GM19239 (cell line): ENCODE measurements at regions not wholly inside any gene's neighbourhood (a gene's known extent, or its start where the extent isn't known, plus 50 kb on each side); places are given as distances from the start of the nearest gene placed in this dataset.

Experiments
- DNase-seq: peaks from one replicate; pipeline ENCODE4 v3.0.0; 2011; ENCODE audit warnings: low spot score; ENCODE audit not compliant: insufficient read length
- FAIRE-seq: peaks from 2 replicates; lab custom pipeline; 2011; peaks lifted over from hg19 to GRCh38; lab: Jason Lieb, UNC

- DNase-seq (no peak), FAIRE-seq (peak; percentile 21)
Observed at GRCh38 chr5:119876522-119876921, 247.2 kb downstream of the FAM170A start.

- FAIRE-seq (no peak), DNase-seq (no peak)
Observed at GRCh38 chr5:119878712-119879111, 249.4 kb downstream of the FAM170A start.

- no peak for FAIRE-seq
Observed at GRCh38 chr5:119879446-119879845, 250.1 kb downstream of the FAM170A start.

GRCh38 chr5:119895066-119895465, 265.7 kb downstream of the FAM170A start:
- DNase-seq (no peak), FAIRE-seq (no peak)

More at GRCh38 chr5:119879446-119879845, 250.1 kb downstream of the FAM170A start:
- DNase-seq, result no peak

- DNase-seq (no peak), FAIRE-seq (no peak)
Observed at GRCh38 chr5:119896826-119897536, 267.6 kb downstream of the FAM170A start.

- no peak for DNase-seq
- FAIRE-seq, result no peak
Observed at GRCh38 chr5:119897537-119898370, 268.4 kb downstream of the FAM170A start.

GRCh38 chr5:119899981-119900380, 270.6 kb downstream of the FAM170A start:
- FAIRE-seq (no peak), DNase-seq (no peak)

GRCh38 chr5:119902593-119902992, 273.2 kb downstream of the FAM170A start:
- FAIRE-seq, result no peak

GRCh38 chr5:119913425-119913824, 284.1 kb downstream of the FAM170A start:
- DNase-seq, result no peak

More at GRCh38 chr5:119902593-119902992, 273.2 kb downstream of the FAM170A start:
- no peak for DNase-seq

GRCh38 chr5:119919279-119919678, 289.9 kb downstream of the FAM170A start:
- FAIRE-seq, result no peak
- DNase-seq, result no peak

More at GRCh38 chr5:119913425-119913824, 284.1 kb downstream of the FAM170A start:
- FAIRE-seq, result no peak

- no peak for DNase-seq
- no peak for FAIRE-seq
Observed at GRCh38 chr5:119926301-119926700, 296.9 kb downstream of the FAM170A start.

GRCh38 chr5:119928974-119929373, 299.6 kb downstream of the FAM170A start:
- FAIRE-seq, result no peak

GRCh38 chr5:119930490-119930889, 301.1 kb downstream of the FAM170A start:
- DNase-seq, result no peak
- FAIRE-seq, result no peak

More at GRCh38 chr5:119928974-119929373, 299.6 kb downstream of the FAM170A start:
- no peak for DNase-seq

- FAIRE-seq (no peak), DNase-seq (no peak)
Observed at GRCh38 chr5:119943148-119943547, 313.8 kb downstream of the FAM170A start.

GRCh38 chr5:119945691-119946090, 316.3 kb downstream of the FAM170A start:
- FAIRE-seq (no peak), DNase-seq (no peak)

- DNase-seq (no peak), FAIRE-seq (no peak)
Observed at GRCh38 chr5:119948162-119948561, 318.8 kb downstream of the FAM170A start.

GRCh38 chr5:119949426-119949999, 320.2 kb downstream of the FAM170A start:
- DNase-seq (no peak), FAIRE-seq (no peak)

- FAIRE-seq (no peak), DNase-seq (no peak)
Observed at GRCh38 chr5:119951330-119951934, 322.1 kb downstream of the FAM170A start.

- FAIRE-seq (no peak), DNase-seq (no peak)
Observed at GRCh38 chr5:119953474-119953873, 324.1 kb downstream of the FAM170A start.

GRCh38 chr5:119954106-119954505, 324.7 kb downstream of the FAM170A start:
- no peak for FAIRE-seq
- DNase-seq, result no peak
